BLaER1 treated with 17β-estradiol and CSF1 and Interleukin-3, amounts not matched to agents 10 nM and 100 nM (cell line): ENCODE measurements at regions not wholly inside any gene's neighbourhood (a gene's known extent, or its start where the extent isn't known, plus 50 kb on each side); places are given as distances from the start of the nearest gene placed in this dataset.
A peak's percentile ranks its signal among the peaks of the same experiment; 100 is the strongest.
"Not testable (repeated sequence)": the region's sequence is repeated elsewhere in the genome, so short reads cannot be mapped to it uniquely, and the experiment has no call there.

ENCODE experiments used
- H3K27ac ChIP-seq, 11 experiments: shearing (Covaris generic); formaldehyde crosslinking; 2 replicates each; pipeline ENCODE4 v1.8.1; 2022
- H3K27me3 ChIP-seq, 11 experiments: shearing (Covaris generic); formaldehyde crosslinking; 2 replicates each; pipeline ENCODE4 v1.8.1; 2022
- H3K36me3 ChIP-seq, 11 experiments: shearing (Covaris generic); formaldehyde crosslinking; 2 replicates each; pipeline ENCODE4 v1.8.1; 2022
- H3K4me1 ChIP-seq, 10 experiments: shearing (Covaris generic); formaldehyde crosslinking; 2 replicates each; pipeline ENCODE4 v1.8.1; 2022
- H3K4me2 ChIP-seq, 11 experiments: shearing (Covaris generic); formaldehyde crosslinking; 2 replicates each; pipeline ENCODE4 v1.8.1; 2022
- H3K4me3 ChIP-seq, 10 experiments: shearing (Covaris generic); formaldehyde crosslinking; 2 replicates each; pipeline ENCODE4 v1.8.1; 2022
- H3K9ac ChIP-seq, 11 experiments: shearing (Covaris generic); formaldehyde crosslinking; 2 replicates each; pipeline ENCODE4 v1.8.1; 2022
- H3K9me3 ChIP-seq, 11 experiments: shearing (Covaris generic); formaldehyde crosslinking; replicated peaks in 1 of 11; 2 replicates each; pipeline ENCODE4 v1.8.1; 2022
- H4K20me1 ChIP-seq, 11 experiments: shearing (Covaris generic); formaldehyde crosslinking; 2 replicates each; pipeline ENCODE4 v1.8.1; 2022
- Cebpa-rat ChIP-seq, 11 experiments: shearing (Covaris generic); IDR thresholded peaks; 2 replicates each; pipeline ENCODE4 v1.8.1; 2022

GRCh38 chr1:74856174-74856573 is 123.2 kb downstream of the TYW3 start:
- TF ChIP-seq Cebpa-rat (IDR thresholded peaks at IDR 0.05) = no peak
- Histone ChIP-seq H3K4me2 (no peak overlapping the region), H3K9me3 (no peaks in the 10 kb centered on the region)

GRCh38 chr1:74857676-74858075 is 124.7 kb downstream of the TYW3 start:
- Histone ChIP-seq H3K4me1 (no peaks in the 10 kb centered on the region), H3K36me3 (no peaks in the 10 kb centered on the region), H3K27me3 (no peaks in the 10 kb centered on the region), H3K27ac (no peak overlapping the region), H4K20me1 (no peaks in the 10 kb centered on the region), H3K9me3 (0 out of 22 replicates have a peak, but pooled peaks cover 0 to 1% (median 0%) of the 10 kb centered on the region in 11 experiments), H3K9ac (no peak overlapping the region), H3K4me3 (no peak overlapping the region), H3K4me2 (no peak overlapping the region)
- no peak for TF ChIP-seq Cebpa-rat (IDR thresholded peaks at IDR 0.05)

More at GRCh38 chr1:74856174-74856573, 123.2 kb downstream of the TYW3 start:
- H4K20me1 ChIP-seq = no peaks in the 10 kb centered on the region
- H3K36me3 ChIP-seq = no peaks in the 10 kb centered on the region
- no peaks in the 10 kb centered on the region for H3K27me3 ChIP-seq
- H3K4me1 ChIP-seq = no peaks in the 10 kb centered on the region
- H3K9ac ChIP-seq = no peak overlapping the region
- no peak overlapping the region for H3K27ac ChIP-seq
- H3K4me3 ChIP-seq = no peak overlapping the region

- H3K27me3 ChIP-seq = no peaks in the 10 kb centered on the region
- H3K4me2 ChIP-seq = no peak overlapping the region
- H3K9ac ChIP-seq = no peak overlapping the region
These were observed 125.2 kb downstream of the TYW3 start for GRCh38 chr1:74858136-74858535.

GRCh38 chr1:74861867-74862266 is 128.9 kb downstream of the TYW3 start:
- no peaks in the 10 kb centered on the region for H3K4me1 ChIP-seq
- H3K27ac ChIP-seq = no peak overlapping the region
- H3K9me3 ChIP-seq = peaks cover 18 to 30% (median 22%) of the 10 kb centered on the region in 11 experiments
- no peaks in the 10 kb centered on the region for H3K36me3 ChIP-seq
- H3K4me3 ChIP-seq = no peak overlapping the region
- H3K4me2 ChIP-seq = no peak overlapping the region
- no peaks in the 10 kb centered on the region for H3K27me3 ChIP-seq
- no peaks in the 10 kb centered on the region for H4K20me1 ChIP-seq
- no peak for TF ChIP-seq Cebpa-rat (IDR thresholded peaks at IDR 0.05)
- H3K9ac ChIP-seq = no peak overlapping the region

More at GRCh38 chr1:74858136-74858535, 125.2 kb downstream of the TYW3 start:
- no peak for TF ChIP-seq Cebpa-rat (IDR thresholded peaks at IDR 0.05)
- Histone ChIP-seq H3K36me3 (no peaks in the 10 kb centered on the region), H4K20me1 (no peaks in the 10 kb centered on the region), H3K9me3 (0 out of 22 replicates have a peak, but pooled peaks cover 0 to 6% (median 0%) of the 10 kb centered on the region in 11 experiments), H3K4me1 (no peaks in the 10 kb centered on the region), H3K27ac (no peak overlapping the region), H3K4me3 (no peak overlapping the region)

GRCh38 chr1:74869702-74870101 is 136.8 kb downstream of the TYW3 start:
- no peak for TF ChIP-seq Cebpa-rat (IDR thresholded peaks at IDR 0.05)
- H4K20me1 ChIP-seq = no peaks in the 10 kb centered on the region
- no peak overlapping the region for H3K4me2 ChIP-seq
- H3K4me3 ChIP-seq = peak overlapping the region in 3 of 10 experiments; percentile 6 to 28 (median 25); a peak in 2 of 20 replicates
- peaks cover 0 to 5% (median 0%) of the 10 kb centered on the region in 11 experiments; a peak in 2 of 22 replicates for H3K36me3 ChIP-seq
- H3K27me3 ChIP-seq = no peaks in the 10 kb centered on the region
- H3K9ac ChIP-seq = no peak overlapping the region
- H3K4me1 ChIP-seq = peaks cover 0 to 13% (median 3%) of the 10 kb centered on the region in 10 experiments; a peak in 6 of 20 replicates
- peaks cover 45 to 86% (median 69%) of the 10 kb centered on the region in 11 experiments for H3K9me3 ChIP-seq
- no peak overlapping the region for H3K27ac ChIP-seq

- not testable (repeated sequence) for H3K4me2 ChIP-seq, H3K27me3 ChIP-seq, H3K4me3 ChIP-seq, H3K4me1 ChIP-seq, H4K20me1 ChIP-seq, H3K9ac ChIP-seq, H3K27ac ChIP-seq, H3K36me3 ChIP-seq
- peaks cover 0 to 13% (median 7%) of the 10 kb centered on the region in 11 experiments; a peak in 5 of 22 replicates for H3K9me3 ChIP-seq
These were observed 144.4 kb downstream of the TYW3 start for GRCh38 chr1:74877366-74877765.

GRCh38 chr1:74895411-74895810 is 162.5 kb downstream of the TYW3 start:
- no peaks in the 10 kb centered on the region for H3K27me3 ChIP-seq
- no peaks in the 10 kb centered on the region for H4K20me1 ChIP-seq
- H3K27ac ChIP-seq = no peak overlapping the region
- no peak overlapping the region for H3K4me3 ChIP-seq
- no peak overlapping the region for H3K9ac ChIP-seq
- no peak for TF ChIP-seq Cebpa-rat (IDR thresholded peaks at IDR 0.05)
- no peaks in the 10 kb centered on the region for H3K4me1 ChIP-seq
- no peaks in the 10 kb centered on the region for H3K36me3 ChIP-seq
- no peaks in the 10 kb centered on the region for H3K9me3 ChIP-seq
- H3K4me2 ChIP-seq = no peak overlapping the region

GRCh38 chr1:74908131-74908530 is 175.2 kb downstream of the TYW3 start:
- peaks cover 0 to under 1% (median 0%) of the 10 kb centered on the region in 11 experiments; a peak in 2 of 22 replicates for H3K9me3 ChIP-seq
- no peak overlapping the region for H3K4me3 ChIP-seq
- no peak overlapping the region for H3K4me2 ChIP-seq
- no peak overlapping the region for H3K27ac ChIP-seq
- H3K9ac ChIP-seq = no peak overlapping the region
- no peaks in the 10 kb centered on the region for H3K4me1 ChIP-seq
- no peak for TF ChIP-seq Cebpa-rat (IDR thresholded peaks at IDR 0.05)
- H4K20me1 ChIP-seq = no peaks in the 10 kb centered on the region
- H3K36me3 ChIP-seq = no peaks in the 10 kb centered on the region
- no peaks in the 10 kb centered on the region for H3K27me3 ChIP-seq

GRCh38 chr1:74908797-74909196 is 175.8 kb downstream of the TYW3 start:
- Histone ChIP-seq H3K27ac (no peak overlapping the region), H3K9me3 (peaks cover under 1 to 7% (median 4%) of the 10 kb centered on the region in 11 experiments; a peak in 12 of 22 replicates), H4K20me1 (no peaks in the 10 kb centered on the region), H3K4me1 (no peaks in the 10 kb centered on the region), H3K36me3 (no peaks in the 10 kb centered on the region), H3K9ac (no peak overlapping the region), H3K4me2 (no peak overlapping the region), H3K27me3 (no peaks in the 10 kb centered on the region), H3K4me3 (no peak overlapping the region)
- no peak for TF ChIP-seq Cebpa-rat (IDR thresholded peaks at IDR 0.05)

GRCh38 chr1:74913978-74914377 is 181.0 kb downstream of the TYW3 start:
- no peak overlapping the region for H3K27ac ChIP-seq
- no peak overlapping the region for H3K4me2 ChIP-seq
- H3K9me3 ChIP-seq = peaks cover 16 to 27% (median 24%) of the 10 kb centered on the region in 11 experiments; a peak in 21 of 22 replicates
- H4K20me1 ChIP-seq = no peaks in the 10 kb centered on the region
- H3K27me3 ChIP-seq = no peaks in the 10 kb centered on the region
- TF ChIP-seq Cebpa-rat (IDR thresholded peaks at IDR 0.05) = no peak
- no peaks in the 10 kb centered on the region for H3K4me1 ChIP-seq
- no peak overlapping the region for H3K9ac ChIP-seq
- no peak overlapping the region for H3K4me3 ChIP-seq
- H3K36me3 ChIP-seq = no peaks in the 10 kb centered on the region
